C4-2B (cell line): ENCODE measurements at regions not wholly inside any gene's neighbourhood (a gene's known extent, or its start where the extent isn't known, plus 50 kb on each side); places are given as distances from the start of the nearest gene placed in this dataset.

Experiments
- ZFX ChIP-seq: fragments of 450-650 bp; IDR thresholded peaks from 2 replicates; pipeline ENCODE4 v1.6.1; 2017
- TF ChIP-seq, protein P1 (sequence below): fragments of 450-650 bp; conservative IDR thresholded peaks from 2 replicates; pipeline ENCODE4 v1.5.1; 2017; ENCODE audit warnings: mild to moderate bottlenecking

DNA sequence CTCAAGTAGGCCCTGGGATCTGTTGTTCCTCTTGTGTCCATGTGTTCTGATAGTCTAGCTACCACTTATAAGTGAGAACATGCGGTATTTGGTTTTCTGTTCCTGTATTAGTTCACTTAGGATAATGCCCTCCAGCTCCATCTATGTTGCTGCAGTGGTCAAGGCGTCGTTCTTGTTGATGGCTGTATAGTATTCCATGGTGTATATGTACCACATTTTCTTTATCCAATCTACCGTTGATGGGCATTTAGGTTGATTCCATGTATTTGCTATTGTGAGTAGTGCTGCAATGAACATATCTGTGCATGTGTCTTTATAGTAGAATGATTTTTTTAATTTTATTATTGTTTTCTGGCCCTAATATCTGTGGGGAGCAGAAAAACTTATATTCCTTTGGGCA, 74.3 kb downstream of the MAT2B start:
- TF ChIP-seq, protein P1, sequence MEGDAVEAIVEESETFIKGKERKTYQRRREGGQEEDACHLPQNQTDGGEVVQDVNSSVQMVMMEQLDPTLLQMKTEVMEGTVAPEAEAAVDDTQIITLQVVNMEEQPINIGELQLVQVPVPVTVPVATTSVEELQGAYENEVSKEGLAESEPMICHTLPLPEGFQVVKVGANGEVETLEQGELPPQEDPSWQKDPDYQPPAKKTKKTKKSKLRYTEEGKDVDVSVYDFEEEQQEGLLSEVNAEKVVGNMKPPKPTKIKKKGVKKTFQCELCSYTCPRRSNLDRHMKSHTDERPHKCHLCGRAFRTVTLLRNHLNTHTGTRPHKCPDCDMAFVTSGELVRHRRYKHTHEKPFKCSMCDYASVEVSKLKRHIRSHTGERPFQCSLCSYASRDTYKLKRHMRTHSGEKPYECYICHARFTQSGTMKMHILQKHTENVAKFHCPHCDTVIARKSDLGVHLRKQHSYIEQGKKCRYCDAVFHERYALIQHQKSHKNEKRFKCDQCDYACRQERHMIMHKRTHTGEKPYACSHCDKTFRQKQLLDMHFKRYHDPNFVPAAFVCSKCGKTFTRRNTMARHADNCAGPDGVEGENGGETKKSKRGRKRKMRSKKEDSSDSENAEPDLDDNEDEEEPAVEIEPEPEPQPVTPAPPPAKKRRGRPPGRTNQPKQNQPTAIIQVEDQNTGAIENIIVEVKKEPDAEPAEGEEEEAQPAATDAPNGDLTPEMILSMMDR = no peak
- TF ChIP-seq ZFX = no peak
